ENCODE measurements at regions not wholly inside any gene's neighbourhood (a gene's known extent, or its start where the extent isn't known, plus 50 kb on each side); places are given as distances from the start of the nearest gene placed in this dataset.

DNA sequence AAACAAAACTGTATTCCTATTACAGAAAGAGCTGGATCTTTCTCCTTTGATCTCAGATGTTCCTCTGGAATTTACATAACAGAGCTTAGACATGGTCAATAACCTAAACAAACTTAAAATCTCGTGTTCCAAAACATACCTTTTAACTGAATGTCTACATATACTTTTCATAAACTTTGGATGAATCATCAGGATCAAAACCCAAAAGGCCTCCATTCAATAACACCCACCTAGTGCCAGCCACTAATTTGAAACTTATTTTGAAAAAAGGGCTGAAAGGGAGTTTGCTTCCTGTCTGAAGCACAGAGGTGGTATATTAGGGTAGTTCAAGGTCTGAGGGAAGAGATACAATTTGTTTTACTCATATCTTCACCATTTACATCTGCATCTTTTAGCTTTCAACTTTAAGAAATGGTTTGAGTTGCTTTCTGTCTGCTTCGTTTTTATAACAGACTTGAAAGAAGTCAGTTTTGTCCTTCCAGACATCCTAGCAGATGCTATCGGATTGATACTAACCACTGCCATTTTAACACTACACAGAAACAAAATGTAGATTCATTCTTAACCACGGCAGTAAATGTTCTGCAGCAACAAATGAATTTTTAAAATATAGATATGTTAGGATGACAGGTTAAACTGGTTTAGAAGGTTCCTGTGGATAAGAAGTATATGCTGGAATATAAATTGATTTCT lies 242.8 kb upstream of the DKK2 start:
- no peak overlapping the region for H3K27ac ChIP-seq (ENCODE audit: extremely low read depth, low read depth, low read length)
- no peaks in the 10 kb centered on the region for H3K9me1 ChIP-seq (ENCODE audit: control insufficient read depth, insufficient read depth, low read length)
- no peaks in the 10 kb centered on the region for H3K27me3 ChIP-seq (ENCODE audit: control insufficient read depth in 2 of 2, insufficient read depth in 2 of 2, low read length in 2 of 2)
- H4K20me1 ChIP-seq (replicated peaks; ENCODE audit: control insufficient read depth, insufficient read depth, low read length), result no peaks in the 10 kb centered on the region
- no peak overlapping the region for H3K9ac ChIP-seq (ENCODE audit: insufficient read depth in 1 of 2, low read depth in 2 of 2, low read length in 2 of 2)
- H3K9me3 ChIP-seq (replicated peaks; ENCODE audit: control insufficient read depth, insufficient read depth, low read depth, low read length), result no peaks in the 10 kb centered on the region
- no peak for FAIRE-seq
- 2% methylated on average over 4 of the region's 4 CpGs for WGBS (ENCODE audit: insufficient coverage, low coverage, missing lambda C conversion rate)
- ATAC-seq, result no peak
- no peaks in the 10 kb centered on the region for H3K4me1 ChIP-seq (replicated peaks in 1 of 2; ENCODE audit: control insufficient read depth in 2 of 2, insufficient read depth in 2 of 2, low read length in 2 of 2)
- H3K36me3 ChIP-seq (ENCODE audit: control insufficient read depth, insufficient read depth, low read length), result no peaks in the 10 kb centered on the region
- no peak overlapping the region for H3K4me3 ChIP-seq
- no peaks in the 10 kb centered on the region for H3K79me2 ChIP-seq (ENCODE audit: control insufficient read depth, insufficient read depth, low read length)
- BruUV-seq (replicated peaks), result no TSS peak
- intact Hi-C loops (cut with micrococcal nuclease) (no loop called here), in situ Hi-C loops (cut with MboI) (no loop called here)
- H3K4me2 ChIP-seq (ENCODE audit: insufficient read depth, low read length), result no peak overlapping the region
- H2AFZ ChIP-seq (ENCODE audit: low read depth, low read length), result no peak overlapping the region
- no peak for DNase-seq (ENCODE audit: extremely low read depth in 1 of 4, low spot score in 3 of 4)
- CTCF ChIA-PET (ENCODE audit: low intra/inter-chr PET ratio), result no interaction called here
- POLR2A ChIA-PET, result no interaction called here
- no peak for TF ChIP-seq EP300 (IDR thresholded peaks at IDR 0.05; ENCODE audit: low read length)
- no peak for TF ChIP-seq ZEB2 (IDR thresholded peaks at IDR 0.05)
- no peak for TF ChIP-seq BMI1 (IDR thresholded peaks at IDR 0.05; ENCODE audit: low read length)
- TF ChIP-seq HMGN3 (IDR thresholded peaks at IDR 0.05; ENCODE audit: borderline replicate concordance, extremely low read depth, insufficient read length, low read depth, low read length), result no peak
- TF ChIP-seq ZNF232 (CRISPR knock-in tag; IDR thresholded peaks at IDR 0.05), result no peak
- TF ChIP-seq ZNF717 (CRISPR knock-in tag; IDR thresholded peaks at IDR 0.05), result no peak
- no peak for TF ChIP-seq ELF4 (CRISPR knock-in tag; IDR thresholded peaks at IDR 0.05)
- TF ChIP-seq ZNF445 (CRISPR knock-in tag; IDR thresholded peaks at IDR 0.05; ENCODE audit: low read depth), result no peak

DNA sequence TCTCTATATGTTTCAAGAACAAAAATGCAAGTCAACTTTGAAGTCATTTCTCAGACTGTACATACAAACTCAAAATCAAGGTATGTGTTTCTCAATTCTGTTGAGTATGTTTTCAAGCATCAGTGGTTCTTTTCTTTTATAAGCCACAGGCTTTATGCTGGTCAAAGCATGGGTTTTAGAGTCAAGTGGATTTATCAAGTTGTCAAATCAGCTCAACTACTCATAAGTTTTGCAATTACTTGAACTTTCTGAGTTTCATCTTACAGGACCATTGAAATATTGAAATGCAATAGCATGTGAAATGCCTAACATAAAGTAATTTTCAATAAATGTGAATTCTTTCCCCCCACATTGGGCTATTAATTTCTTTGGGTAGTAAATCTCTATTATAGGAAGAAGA lies 239.9 kb upstream of the DKK2 start:
- POLR2A ChIA-PET, result no interaction called here

More for the DNA sequence above, 239.9 kb upstream of the DKK2 start:
- no peaks in the 10 kb centered on the region for H3K27me3 ChIP-seq (ENCODE audit: control insufficient read depth in 2 of 2, insufficient read depth in 2 of 2, low read length in 2 of 2)
- H3K27ac ChIP-seq (ENCODE audit: extremely low read depth, low read depth, low read length), result no peak overlapping the region
- no peak overlapping the region for H2AFZ ChIP-seq (ENCODE audit: low read depth, low read length)
- CTCF ChIA-PET (ENCODE audit: low intra/inter-chr PET ratio), result no interaction called here
- TF ChIP-seq, protein P1, sequence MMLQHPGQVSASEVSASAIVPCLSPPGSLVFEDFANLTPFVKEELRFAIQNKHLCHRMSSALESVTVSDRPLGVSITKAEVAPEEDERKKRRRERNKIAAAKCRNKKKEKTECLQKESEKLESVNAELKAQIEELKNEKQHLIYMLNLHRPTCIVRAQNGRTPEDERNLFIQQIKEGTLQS (IDR thresholded peaks at IDR 0.05), result no peak
- TF ChIP-seq, protein P1 (CRISPR knock-in tag; conservative IDR thresholded peaks at IDR 0.05), result no peak
- TF ChIP-seq NCOR1 (IDR thresholded peaks at IDR 0.05), result no peak
- H3K9me3 ChIP-seq (replicated peaks; ENCODE audit: control insufficient read depth, insufficient read depth, low read depth, low read length), result no peaks in the 10 kb centered on the region
- H3K36me3 ChIP-seq (ENCODE audit: control insufficient read depth, insufficient read depth, low read length), result no peaks in the 10 kb centered on the region
- ATAC-seq, result no peak
- no peaks in the 10 kb centered on the region for H3K79me2 ChIP-seq (ENCODE audit: control insufficient read depth, insufficient read depth, low read length)
- in situ Hi-C loops (cut with MboI), result no loop called here
- H3K9me1 ChIP-seq (ENCODE audit: control insufficient read depth, insufficient read depth, low read length), result no peaks in the 10 kb centered on the region
- H3K9ac ChIP-seq (ENCODE audit: insufficient read depth in 1 of 2, low read depth in 2 of 2, low read length in 2 of 2), result no peak overlapping the region
- no peaks in the 10 kb centered on the region for H4K20me1 ChIP-seq (replicated peaks; ENCODE audit: control insufficient read depth, insufficient read depth, low read length)
- FAIRE-seq, result no peak
- no peak overlapping the region for H3K4me3 ChIP-seq
- DNase-seq (ENCODE audit: extremely low read depth in 1 of 4, low spot score in 3 of 4), result no peak
- H3K4me2 ChIP-seq (ENCODE audit: insufficient read depth, low read length), result no peak overlapping the region
- intact Hi-C loops (cut with micrococcal nuclease), result no loop called here
- BruUV-seq (replicated peaks), result no TSS peak
- no peaks in the 10 kb centered on the region for H3K4me1 ChIP-seq (replicated peaks in 1 of 2; ENCODE audit: control insufficient read depth in 2 of 2, insufficient read depth in 2 of 2, low read length in 2 of 2)

All from K562 (cell line).